OCI-LY1 (cell line): ENCODE measurements at regions not wholly inside any gene's neighbourhood (a gene's known extent, or its start where the extent isn't known, plus 50 kb on each side); places are given as distances from the start of the nearest gene placed in this dataset.

ENCODE experiments used
- H2AFZ ChIP-seq: fragments of 200-600 bp; sonication (generic), shearing (Covaris generic); 2 replicates; pipeline ENCODE4 v1.6.0; 2014; ENCODE audit warnings: antibody characterized with exemption, mild to moderate bottlenecking, low read length
- H3F3A ChIP-seq: fragments of 200-600 bp; sonication (generic), shearing (Covaris generic); 2 replicates; pipeline ENCODE4 v1.6.0; 2014; ENCODE audit warnings: mild to moderate bottlenecking, antibody characterized with exemption, low read length, moderate library complexity; ENCODE audit not compliant: insufficient read depth
- H3K27ac ChIP-seq: fragments of 200-600 bp; sonication (generic); 2 replicates; pipeline ENCODE4 v1.5.1; 2014; ENCODE audit warnings: low read length, mixed run types, mild to moderate bottlenecking, low read depth; ENCODE audit not compliant: poor library complexity, severe bottlenecking
- H3K27me3 ChIP-seq: fragments of 200-600 bp; sonication (generic); 2 replicates; pipeline ENCODE4 v1.6.0; 2014; ENCODE audit warnings: antibody characterized with exemption, mild to moderate bottlenecking, low read length, moderate library complexity; ENCODE audit not compliant: insufficient read depth
- H3K36me3 ChIP-seq: fragments of 200-600 bp; sonication (generic); 2 replicates; pipeline ENCODE4 v1.6.1; 2014; ENCODE audit warnings: mild to moderate bottlenecking, antibody characterized with exemption, low read length, moderate library complexity, mixed read lengths; ENCODE audit not compliant: insufficient read depth
- H3K4me1 ChIP-seq: fragments of 200-600 bp; sonication (generic); 2 replicates; pipeline ENCODE4 v1.5.1; 2014; ENCODE audit warnings: mild to moderate bottlenecking, low read length, moderate library complexity; ENCODE audit not compliant: insufficient read depth, severe bottlenecking
- H3K4me2 ChIP-seq: fragments of 200-600 bp; sonication (generic), shearing (Covaris generic); 2 replicates; pipeline ENCODE4 v1.6.1; 2014; ENCODE audit warnings: low read length
- H3K4me3 ChIP-seq: fragments of 200-600 bp; sonication (generic); 2 replicates; pipeline ENCODE4 v1.5.1; 2014; ENCODE audit warnings: low read length, low read depth, mild to moderate bottlenecking, mixed read lengths; ENCODE audit not compliant: poor library complexity, severe bottlenecking
- H3K79me2 ChIP-seq: fragments of 200-600 bp; shearing (Covaris generic); 2 replicates; pipeline ENCODE4 v1.6.1; 2016; ENCODE audit warnings: mixed run types, low read length, mixed read lengths; ENCODE audit not compliant: insufficient read depth
- H3K9ac ChIP-seq: fragments of 200-600 bp; sonication (generic), shearing (Covaris generic); 2 replicates; pipeline ENCODE4 v1.6.1; 2014; ENCODE audit warnings: mild to moderate bottlenecking, low read length, mixed read lengths
- H3K9me2 ChIP-seq: fragments of 200-600 bp; sonication (generic), shearing (Covaris generic); 2 replicates; pipeline ENCODE4 v1.6.1; 2014; ENCODE audit warnings: low read depth, mild to moderate bottlenecking, low read length, mixed read lengths
- H3K9me3 ChIP-seq: fragments of 200-600 bp; shearing (Covaris generic); 2 replicates; pipeline ENCODE4 v1.6.1; 2014; ENCODE audit warnings: low read length, mixed read lengths
- H4K20me1 ChIP-seq: fragments of 200-600 bp; sonication (generic), shearing (Covaris generic); 2 replicates; pipeline ENCODE4 v1.6.0; 2016; ENCODE audit warnings: mild to moderate bottlenecking, low read length; ENCODE audit not compliant: insufficient read depth
- CTCF ChIP-seq: fragments of 200-600 bp; sonication (generic), shearing (Covaris generic); IDR thresholded peaks from 2 replicates; pipeline ENCODE4 v1.5.1; 2017; ENCODE audit warnings: mild to moderate bottlenecking, antibody characterized with exemption, low read length, moderate library complexity, mixed read lengths
- EZH2 ChIP-seq: fragments of 200-600 bp; sonication (generic), shearing (Covaris generic); IDR thresholded peaks from 2 replicates; pipeline ENCODE4 v1.8.0; 2017; ENCODE audit warnings: borderline replicate concordance, mixed run types, mild to moderate bottlenecking, antibody characterized with exemption, low read length, moderate library complexity, mixed read lengths

- no peaks in the 10 kb centered on the region for H3K9me3 ChIP-seq
- no peaks in the 10 kb centered on the region for H3K36me3 ChIP-seq
- H3F3A ChIP-seq = no peaks in the 10 kb centered on the region
- H3K9ac ChIP-seq = no peak overlapping the region
- H3K4me3 ChIP-seq = no peak overlapping the region
- no peak overlapping the region for H3K4me2 ChIP-seq
- no peak for TF ChIP-seq CTCF
- TF ChIP-seq EZH2 = no peak
- H3K79me2 ChIP-seq = no peaks in the 10 kb centered on the region
- no peaks in the 10 kb centered on the region for H3K4me1 ChIP-seq
- H3K27ac ChIP-seq = no peak overlapping the region
- H3K27me3 ChIP-seq = no peaks in the 10 kb centered on the region
- H2AFZ ChIP-seq = no peak overlapping the region
- H3K9me2 ChIP-seq = no peaks in the 10 kb centered on the region
- H4K20me1 ChIP-seq = no peaks in the 10 kb centered on the region
Measured at GRCh38 chr5:109484597-109484996, 74.8 kb upstream of the PJA2 start.

GRCh38 chr5:109483395-109483971 is 73.7 kb upstream of the PJA2 start:
- no peak overlapping the region for H3K9ac ChIP-seq
- H3K27ac ChIP-seq = no peak overlapping the region
- no peaks in the 10 kb centered on the region for H3K4me1 ChIP-seq
- no peaks in the 10 kb centered on the region for H3K9me2 ChIP-seq
- H3K9me3 ChIP-seq = peaks cover 3% of the 10 kb centered on the region; the same call in 1 of the 2 replicates
- no peaks in the 10 kb centered on the region for H3F3A ChIP-seq
- no peak overlapping the region for H3K4me2 ChIP-seq
- TF ChIP-seq CTCF = no peak
- TF ChIP-seq EZH2 = no peak
- no peaks in the 10 kb centered on the region for H3K36me3 ChIP-seq
- H3K4me3 ChIP-seq = no peak overlapping the region
- H3K27me3 ChIP-seq = no peaks in the 10 kb centered on the region
- H4K20me1 ChIP-seq = no peaks in the 10 kb centered on the region
- H2AFZ ChIP-seq = no peak overlapping the region
- H3K79me2 ChIP-seq = no peaks in the 10 kb centered on the region

GRCh38 chr5:109482748-109483147 is 73.0 kb upstream of the PJA2 start:
- Histone ChIP-seq H3K27ac (no peak overlapping the region), H3K4me2 (no peak overlapping the region), H3K9me2 (no peaks in the 10 kb centered on the region), H3K9me3 (peaks cover 3% of the 10 kb centered on the region; the same call in 1 of the 2 replicates), H4K20me1 (no peaks in the 10 kb centered on the region), H3K36me3 (no peaks in the 10 kb centered on the region), H3K4me3 (no peak overlapping the region), H3K4me1 (no peaks in the 10 kb centered on the region), H3K79me2 (no peaks in the 10 kb centered on the region), H3F3A (no peaks in the 10 kb centered on the region), H3K9ac (no peak overlapping the region), H3K27me3 (no peaks in the 10 kb centered on the region), H2AFZ (no peak overlapping the region)
- TF ChIP-seq EZH2 = no peak
- no peak for TF ChIP-seq CTCF
